ENCODE measurements at regions not wholly inside any gene's neighbourhood (a gene's known extent, or its start where the extent isn't known, plus 50 kb on each side); places are given as distances from the start of the nearest gene placed in this dataset.

- ATAC-seq, result no peak
- no peaks in the 10 kb centered on the region for H3K4me1 ChIP-seq
- TF ChIP-seq POLR2A (IDR thresholded peaks at IDR 0.05) (no peak), EP300 (IDR thresholded peaks at IDR 0.05) (no peak), CTCF (IDR thresholded peaks at IDR 0.05) (no peak), POLR2AphosphoS5 (IDR thresholded peaks at IDR 0.05) (no peak)
- H3K27me3 ChIP-seq, result no peaks in the 10 kb centered on the region
- no peaks in the 10 kb centered on the region for H3K36me3 ChIP-seq
- H3K27ac ChIP-seq, result no peak overlapping the region
- H3K4me3 ChIP-seq, result no peak overlapping the region
- 66 to 69% methylated on average over 2 of the region's 2 CpGs for WGBS, 2 donors (ENCODE audit: low coverage in 1 of 2)
- no peaks in the 10 kb centered on the region for H3K9me3 ChIP-seq
Observed at GRCh38 chr13:84332346-84332745, 450.1 kb upstream of the SLITRK1 start.

GRCh38 chr13:84315527-84315926, 433.3 kb upstream of the SLITRK1 start:
- H3K36me3 ChIP-seq, result no peaks in the 10 kb centered on the region
- 44 to 59% methylated on average over 4 of the region's 4 CpGs for WGBS, 2 donors (ENCODE audit: low coverage in 1 of 2)
- no peak overlapping the region for H3K27ac ChIP-seq
- H3K27me3 ChIP-seq, result no peaks in the 10 kb centered on the region
- no peaks in the 10 kb centered on the region for H3K4me1 ChIP-seq
- no peak for ATAC-seq
- H3K9me3 ChIP-seq, result no peaks in the 10 kb centered on the region
- no peak for TF ChIP-seq EP300 (IDR thresholded peaks at IDR 0.05)
- no peak for TF ChIP-seq CTCF (IDR thresholded peaks at IDR 0.05)
- no peak for TF ChIP-seq POLR2A (IDR thresholded peaks at IDR 0.05)
- TF ChIP-seq POLR2AphosphoS5 (IDR thresholded peaks at IDR 0.05), result no peak
- H3K4me3 ChIP-seq, result no peak overlapping the region

- no peak overlapping the region for H3K4me3 ChIP-seq
- no peak overlapping the region for H3K27ac ChIP-seq
- TF ChIP-seq CTCF (IDR thresholded peaks at IDR 0.05), result no peak
- TF ChIP-seq POLR2AphosphoS5 (IDR thresholded peaks at IDR 0.05), result no peak
- no peak for TF ChIP-seq POLR2A (IDR thresholded peaks at IDR 0.05)
- no peak for TF ChIP-seq EP300 (IDR thresholded peaks at IDR 0.05)
- WGBS, 2 donors (ENCODE audit: low coverage in 1 of 2), result 94 to 100% methylated on average over 1 of the region's 1 CpG
- H3K27me3 ChIP-seq, result no peaks in the 10 kb centered on the region
- H3K9me3 ChIP-seq, result no peaks in the 10 kb centered on the region
- no peaks in the 10 kb centered on the region for H3K4me1 ChIP-seq
- no peaks in the 10 kb centered on the region for H3K36me3 ChIP-seq
- ATAC-seq, result no peak
Observed at GRCh38 chr13:84303035-84303434, 420.8 kb upstream of the SLITRK1 start.

GRCh38 chr13:84297251-84297650, 415.0 kb upstream of the SLITRK1 start:
- H3K9me3 ChIP-seq, result no peaks in the 10 kb centered on the region
- no peak for TF ChIP-seq POLR2A (IDR thresholded peaks at IDR 0.05)
- TF ChIP-seq EP300 (IDR thresholded peaks at IDR 0.05), result no peak
- TF ChIP-seq POLR2AphosphoS5 (IDR thresholded peaks at IDR 0.05), result no peak
- TF ChIP-seq CTCF (IDR thresholded peaks at IDR 0.05), result no peak

GRCh38 chr13:84296401-84296800, 414.1 kb upstream of the SLITRK1 start:
- no peak for TF ChIP-seq EP300 (IDR thresholded peaks at IDR 0.05)
- no peak for TF ChIP-seq POLR2A (IDR thresholded peaks at IDR 0.05)
- no peak for TF ChIP-seq POLR2AphosphoS5 (IDR thresholded peaks at IDR 0.05)
- no peak for TF ChIP-seq CTCF (IDR thresholded peaks at IDR 0.05)
- Histone ChIP-seq H3K4me3 (no peak overlapping the region), H3K4me1 (no peaks in the 10 kb centered on the region), H3K9me3 (no peaks in the 10 kb centered on the region), H3K27me3 (no peaks in the 10 kb centered on the region), H3K27ac (no peak overlapping the region), H3K36me3 (no peaks in the 10 kb centered on the region)
- 43 to 80% methylated on average over 1 to 2 of the region's 2 CpGs for WGBS, 2 donors (ENCODE audit: low coverage in 1 of 2)
- ATAC-seq, result no peak

More at GRCh38 chr13:84297251-84297650, 415.0 kb upstream of the SLITRK1 start:
- no peak overlapping the region for H3K4me3 ChIP-seq
- H3K36me3 ChIP-seq, result no peaks in the 10 kb centered on the region
- H3K27me3 ChIP-seq, result no peaks in the 10 kb centered on the region
- no peaks in the 10 kb centered on the region for H3K4me1 ChIP-seq
- ATAC-seq, result no peak
- no peak overlapping the region for H3K27ac ChIP-seq
